ENCODE measurements at regions not wholly inside any gene's neighbourhood (a gene's known extent, or its start where the extent isn't known, plus 50 kb on each side); places are given as distances from the start of the nearest gene placed in this dataset.
"Not testable (repeated sequence)": the region's sequence is repeated elsewhere in the genome, so short reads cannot be mapped to it uniquely, and the experiment has no call there.

- H3K9ac ChIP-seq (ENCODE audit: low read depth in 1 of 2, low read length in 2 of 2); H3K27me3 ChIP-seq (ENCODE audit: control insufficient read depth in 2 of 2, insufficient read depth in 2 of 2, low read length in 2 of 2); H3K36me3 ChIP-seq (ENCODE audit: control insufficient read depth in 2 of 2, insufficient read depth in 2 of 2, low read length in 2 of 2); H3K4me1 ChIP-seq (ENCODE audit: control insufficient read depth in 2 of 2, insufficient read depth in 2 of 2, low read length in 2 of 2); H3K9me3 ChIP-seq (ENCODE audit: control insufficient read depth in 2 of 2, low read length in 2 of 2); H3K27ac ChIP-seq (ENCODE audit: low read depth in 2 of 2, low read length in 2 of 2); H3K4me3 ChIP-seq (ENCODE audit: low read length in 2 of 2): not testable (repeated sequence)
These were observed 1394.3 kb downstream of the OLFM4 start for GRCh38 chr13:54422946-54423345.

GRCh38 chr13:54424344-54424743 lies 1395.7 kb downstream of the OLFM4 start:
- Histone ChIP-seq H3K9me3 (ENCODE audit: control insufficient read depth in 2 of 2, low read length in 2 of 2) (no peaks in the 10 kb centered on the region), H3K4me1 (ENCODE audit: control insufficient read depth in 2 of 2, insufficient read depth in 2 of 2, low read length in 2 of 2) (no peaks in the 10 kb centered on the region), H3K4me3 (ENCODE audit: low read length in 2 of 2) (no peak overlapping the region), H3K27me3 (ENCODE audit: control insufficient read depth in 2 of 2, insufficient read depth in 2 of 2, low read length in 2 of 2) (no peaks in the 10 kb centered on the region), H3K36me3 (ENCODE audit: control insufficient read depth in 2 of 2, insufficient read depth in 2 of 2, low read length in 2 of 2) (no peaks in the 10 kb centered on the region), H3K27ac (ENCODE audit: low read depth in 2 of 2, low read length in 2 of 2) (no peak overlapping the region), H3K9ac (ENCODE audit: low read depth in 1 of 2, low read length in 2 of 2) (no peak overlapping the region)

- no peak overlapping the region for H3K4me3 ChIP-seq (ENCODE audit: low read length in 2 of 2)
- H3K9ac ChIP-seq (ENCODE audit: low read depth in 1 of 2, low read length in 2 of 2): no peak overlapping the region
- no peaks in the 10 kb centered on the region for H3K27me3 ChIP-seq (ENCODE audit: control insufficient read depth in 2 of 2, insufficient read depth in 2 of 2, low read length in 2 of 2)
- H3K4me1 ChIP-seq (ENCODE audit: control insufficient read depth in 2 of 2, insufficient read depth in 2 of 2, low read length in 2 of 2): no peaks in the 10 kb centered on the region
- H3K9me3 ChIP-seq (ENCODE audit: control insufficient read depth in 2 of 2, low read length in 2 of 2): no peaks in the 10 kb centered on the region
- H3K27ac ChIP-seq (ENCODE audit: low read depth in 2 of 2, low read length in 2 of 2): no peak overlapping the region
- H3K36me3 ChIP-seq (ENCODE audit: control insufficient read depth in 2 of 2, insufficient read depth in 2 of 2, low read length in 2 of 2): no peaks in the 10 kb centered on the region
These were observed 1405.0 kb downstream of the OLFM4 start for GRCh38 chr13:54433493-54434206.

- H3K27ac ChIP-seq (ENCODE audit: low read depth in 2 of 2, low read length in 2 of 2); H3K4me3 ChIP-seq (ENCODE audit: low read length in 2 of 2); H3K27me3 ChIP-seq (ENCODE audit: control insufficient read depth in 2 of 2, insufficient read depth in 2 of 2, low read length in 2 of 2); H3K36me3 ChIP-seq (ENCODE audit: control insufficient read depth in 2 of 2, insufficient read depth in 2 of 2, low read length in 2 of 2); H3K9me3 ChIP-seq (ENCODE audit: control insufficient read depth in 2 of 2, low read length in 2 of 2); H3K9ac ChIP-seq (ENCODE audit: low read depth in 1 of 2, low read length in 2 of 2); H3K4me1 ChIP-seq (ENCODE audit: control insufficient read depth in 2 of 2, insufficient read depth in 2 of 2, low read length in 2 of 2): not testable (repeated sequence)
These were observed 1412.3 kb downstream of the OLFM4 start for GRCh38 chr13:54440853-54441400.

GRCh38 chr13:54445453-54445852 lies 1416.8 kb downstream of the OLFM4 start:
- Histone ChIP-seq H3K27me3 (ENCODE audit: control insufficient read depth in 2 of 2, insufficient read depth in 2 of 2, low read length in 2 of 2) (no peaks in the 10 kb centered on the region), H3K9ac (ENCODE audit: low read depth in 1 of 2, low read length in 2 of 2) (no peak overlapping the region), H3K4me1 (ENCODE audit: control insufficient read depth in 2 of 2, insufficient read depth in 2 of 2, low read length in 2 of 2) (no peaks in the 10 kb centered on the region), H3K9me3 (ENCODE audit: control insufficient read depth in 2 of 2, low read length in 2 of 2) (no peaks in the 10 kb centered on the region), H3K36me3 (ENCODE audit: control insufficient read depth in 2 of 2, insufficient read depth in 2 of 2, low read length in 2 of 2) (no peaks in the 10 kb centered on the region), H3K4me3 (ENCODE audit: low read length in 2 of 2) (no peak overlapping the region), H3K27ac (ENCODE audit: low read depth in 2 of 2, low read length in 2 of 2) (no peak overlapping the region)

- Histone ChIP-seq H3K36me3 (ENCODE audit: control insufficient read depth in 2 of 2, insufficient read depth in 2 of 2, low read length in 2 of 2) (no peaks in the 10 kb centered on the region), H3K4me3 (ENCODE audit: low read length in 2 of 2) (no peak overlapping the region), H3K27ac (ENCODE audit: low read depth in 2 of 2, low read length in 2 of 2) (no peak overlapping the region), H3K4me1 (ENCODE audit: control insufficient read depth in 2 of 2, insufficient read depth in 2 of 2, low read length in 2 of 2) (no peaks in the 10 kb centered on the region), H3K27me3 (ENCODE audit: control insufficient read depth in 2 of 2, insufficient read depth in 2 of 2, low read length in 2 of 2) (no peaks in the 10 kb centered on the region), H3K9ac (ENCODE audit: low read depth in 1 of 2, low read length in 2 of 2) (no peak overlapping the region), H3K9me3 (ENCODE audit: control insufficient read depth in 2 of 2, low read length in 2 of 2) (no peaks in the 10 kb centered on the region)
These were observed 1417.3 kb downstream of the OLFM4 start for GRCh38 chr13:54445865-54446264.

GRCh38 chr13:54449922-54450321 lies 1421.3 kb downstream of the OLFM4 start:
- Histone ChIP-seq H3K4me1 (ENCODE audit: control insufficient read depth in 2 of 2, insufficient read depth in 2 of 2, low read length in 2 of 2) (no peaks in the 10 kb centered on the region), H3K27ac (ENCODE audit: low read depth in 2 of 2, low read length in 2 of 2) (no peak overlapping the region), H3K9me3 (ENCODE audit: control insufficient read depth in 2 of 2, low read length in 2 of 2) (no peaks in the 10 kb centered on the region), H3K36me3 (ENCODE audit: control insufficient read depth in 2 of 2, insufficient read depth in 2 of 2, low read length in 2 of 2) (no peaks in the 10 kb centered on the region), H3K9ac (ENCODE audit: low read depth in 1 of 2, low read length in 2 of 2) (no peak overlapping the region), H3K4me3 (ENCODE audit: low read length in 2 of 2) (no peak overlapping the region), H3K27me3 (ENCODE audit: control insufficient read depth in 2 of 2, insufficient read depth in 2 of 2, low read length in 2 of 2) (no peaks in the 10 kb centered on the region)

GRCh38 chr13:54484166-54484565 lies 1455.6 kb downstream of the OLFM4 start:
- H3K9me3 ChIP-seq (ENCODE audit: control insufficient read depth in 2 of 2, low read length in 2 of 2): no peaks in the 10 kb centered on the region
- H3K4me1 ChIP-seq (ENCODE audit: control insufficient read depth in 2 of 2, insufficient read depth in 2 of 2, low read length in 2 of 2): no peaks in the 10 kb centered on the region

GRCh38 chr13:54486421-54487166 lies 1458.0 kb downstream of the OLFM4 start:
- Histone ChIP-seq H3K27me3 (ENCODE audit: control insufficient read depth in 2 of 2, insufficient read depth in 2 of 2, low read length in 2 of 2) (no peaks in the 10 kb centered on the region), H3K27ac (ENCODE audit: low read depth in 2 of 2, low read length in 2 of 2) (no peak overlapping the region), H3K9ac (ENCODE audit: low read depth in 1 of 2, low read length in 2 of 2) (no peak overlapping the region), H3K9me3 (ENCODE audit: control insufficient read depth in 2 of 2, low read length in 2 of 2) (no peaks in the 10 kb centered on the region), H3K4me3 (ENCODE audit: low read length in 2 of 2) (no peak overlapping the region), H3K36me3 (ENCODE audit: control insufficient read depth in 2 of 2, insufficient read depth in 2 of 2, low read length in 2 of 2) (no peaks in the 10 kb centered on the region), H3K4me1 (ENCODE audit: control insufficient read depth in 2 of 2, insufficient read depth in 2 of 2, low read length in 2 of 2) (no peaks in the 10 kb centered on the region)

More at GRCh38 chr13:54484166-54484565, 1455.6 kb downstream of the OLFM4 start:
- H3K4me3 ChIP-seq (ENCODE audit: low read length in 2 of 2): no peak overlapping the region
- no peak overlapping the region for H3K9ac ChIP-seq (ENCODE audit: low read depth in 1 of 2, low read length in 2 of 2)
- H3K36me3 ChIP-seq (ENCODE audit: control insufficient read depth in 2 of 2, insufficient read depth in 2 of 2, low read length in 2 of 2): no peaks in the 10 kb centered on the region
- no peaks in the 10 kb centered on the region for H3K27me3 ChIP-seq (ENCODE audit: control insufficient read depth in 2 of 2, insufficient read depth in 2 of 2, low read length in 2 of 2)
- H3K27ac ChIP-seq (ENCODE audit: low read depth in 2 of 2, low read length in 2 of 2): no peak overlapping the region

- H3K4me3 ChIP-seq (ENCODE audit: low read length in 2 of 2): no peak overlapping the region
- H3K9me3 ChIP-seq (ENCODE audit: control insufficient read depth in 2 of 2, low read length in 2 of 2): no peaks in the 10 kb centered on the region
- no peaks in the 10 kb centered on the region for H3K27me3 ChIP-seq (ENCODE audit: control insufficient read depth in 2 of 2, insufficient read depth in 2 of 2, low read length in 2 of 2)
- no peak overlapping the region for H3K9ac ChIP-seq (ENCODE audit: low read depth in 1 of 2, low read length in 2 of 2)
- no peak overlapping the region for H3K27ac ChIP-seq (ENCODE audit: low read depth in 2 of 2, low read length in 2 of 2)
- no peaks in the 10 kb centered on the region for H3K4me1 ChIP-seq (ENCODE audit: control insufficient read depth in 2 of 2, insufficient read depth in 2 of 2, low read length in 2 of 2)
- no peaks in the 10 kb centered on the region for H3K36me3 ChIP-seq (ENCODE audit: control insufficient read depth in 2 of 2, insufficient read depth in 2 of 2, low read length in 2 of 2)
These were observed 1460.7 kb downstream of the OLFM4 start for GRCh38 chr13:54489359-54489758.

Measured in mucosa of rectum (tissue), 2 donors.